HPDE6-E6E7 (cell line): ENCODE measurements at regions not wholly inside any gene's neighbourhood (a gene's known extent, or its start where the extent isn't known, plus 50 kb on each side); places are given as distances from the start of the nearest gene placed in this dataset.

ENCODE experiments used
- DNase-seq: peaks from one replicate; pipeline ENCODE4 v3.0.0; 2011; ENCODE audit warnings: missing footprints; ENCODE audit errors: extremely low spot score

DNA sequence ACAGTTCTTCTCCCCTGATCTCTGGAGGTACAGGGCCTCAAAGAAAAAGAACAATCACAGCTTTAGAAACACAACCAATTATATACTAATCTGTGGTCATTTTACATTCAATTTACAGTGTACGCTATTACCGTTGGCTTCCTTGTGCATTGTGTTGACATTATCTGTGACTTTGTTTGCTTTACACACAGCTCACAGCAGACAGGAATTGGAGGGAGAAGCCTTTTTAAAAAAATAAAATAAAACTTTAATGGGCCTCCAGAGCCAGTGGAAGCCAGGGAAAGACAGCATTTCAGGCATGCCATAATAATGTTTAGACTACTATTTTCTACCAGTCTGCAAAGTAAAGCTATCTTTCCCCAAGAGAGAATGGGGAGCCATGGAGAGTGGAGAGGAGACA, 179.0 kb upstream of the ADO start:
- no peak for DNase-seq

DNA sequence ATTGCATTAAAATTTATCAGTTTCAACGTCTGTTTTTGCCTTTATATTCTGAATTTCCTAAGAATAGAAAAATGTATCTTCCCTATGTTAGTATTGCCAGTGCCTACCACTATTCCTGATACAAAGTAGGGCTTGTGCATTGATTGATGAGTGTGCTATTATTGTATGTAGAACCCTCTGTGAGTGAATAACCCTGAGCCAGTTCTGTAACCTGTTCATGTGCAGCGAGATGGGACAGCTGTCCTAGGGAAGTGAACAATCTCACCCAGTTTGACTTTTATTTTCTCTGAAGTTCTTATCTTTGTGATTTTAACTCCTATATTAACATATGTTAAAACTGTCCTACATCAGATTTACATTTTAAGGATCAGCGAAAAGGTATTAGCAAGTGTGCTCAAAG, 178.4 kb upstream of the ADO start:
- DNase-seq: no peak

DNA sequence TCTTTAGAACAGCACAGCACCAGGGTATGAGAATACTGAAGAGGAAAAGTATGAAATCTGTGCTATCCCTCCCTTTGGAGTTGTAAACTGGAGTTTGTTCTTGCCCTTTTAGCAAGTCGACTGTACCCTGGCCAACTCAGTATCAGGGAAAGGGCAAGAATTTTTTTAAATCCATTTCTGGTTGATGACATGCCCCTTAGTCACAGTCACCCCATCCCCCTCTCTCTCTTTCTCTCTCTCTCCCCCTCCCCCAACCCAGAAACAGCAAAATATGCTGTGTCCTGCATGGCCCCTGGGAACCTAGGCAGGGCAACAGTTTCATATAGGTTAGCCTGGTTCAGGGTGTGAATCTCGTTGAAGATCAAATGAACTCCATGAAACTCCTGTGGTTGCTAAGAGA, 177.7 kb upstream of the ADO start:
- DNase-seq: no peak

DNA sequence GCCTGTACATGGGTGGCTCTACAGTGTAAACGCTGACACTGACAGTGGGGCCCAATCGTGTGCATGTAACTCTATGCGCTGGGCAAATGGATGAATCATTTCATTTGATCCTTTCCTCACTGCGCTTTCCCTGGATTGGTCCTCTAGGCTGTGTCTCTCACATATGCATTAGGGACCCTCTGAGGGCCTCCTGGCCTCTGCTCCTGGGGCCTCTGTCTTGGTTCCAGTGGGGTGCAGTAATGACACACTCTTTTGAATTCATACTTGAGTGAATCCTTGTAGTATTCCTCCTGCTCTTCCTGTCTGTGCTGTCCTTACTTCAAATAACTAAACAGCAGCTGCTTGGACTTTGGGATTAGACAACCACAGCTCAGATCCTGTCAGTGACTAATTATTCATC, 176.5 kb upstream of the ADO start:
- DNase-seq: no peak

DNA sequence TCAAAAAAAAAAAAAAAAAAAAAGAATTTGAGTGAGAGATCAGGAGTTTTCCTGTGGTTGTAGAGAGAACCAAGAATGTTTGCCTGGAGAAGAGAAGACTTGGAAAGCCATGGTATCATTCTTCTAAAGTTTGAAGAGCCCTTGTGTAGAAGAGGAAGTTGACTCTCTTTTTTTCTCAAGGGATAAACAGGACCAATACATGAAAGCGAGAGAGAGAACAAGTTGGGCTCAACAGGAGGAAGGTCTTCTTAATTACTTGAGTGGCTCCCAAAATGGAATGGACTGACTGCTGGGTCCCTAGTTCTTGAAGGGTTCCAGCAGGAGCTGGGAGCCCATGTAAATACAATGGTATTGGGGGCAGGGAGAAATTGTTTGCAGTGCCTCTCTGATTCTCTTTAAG, 173.3 kb upstream of the ADO start:
- no peak for DNase-seq

DNA sequence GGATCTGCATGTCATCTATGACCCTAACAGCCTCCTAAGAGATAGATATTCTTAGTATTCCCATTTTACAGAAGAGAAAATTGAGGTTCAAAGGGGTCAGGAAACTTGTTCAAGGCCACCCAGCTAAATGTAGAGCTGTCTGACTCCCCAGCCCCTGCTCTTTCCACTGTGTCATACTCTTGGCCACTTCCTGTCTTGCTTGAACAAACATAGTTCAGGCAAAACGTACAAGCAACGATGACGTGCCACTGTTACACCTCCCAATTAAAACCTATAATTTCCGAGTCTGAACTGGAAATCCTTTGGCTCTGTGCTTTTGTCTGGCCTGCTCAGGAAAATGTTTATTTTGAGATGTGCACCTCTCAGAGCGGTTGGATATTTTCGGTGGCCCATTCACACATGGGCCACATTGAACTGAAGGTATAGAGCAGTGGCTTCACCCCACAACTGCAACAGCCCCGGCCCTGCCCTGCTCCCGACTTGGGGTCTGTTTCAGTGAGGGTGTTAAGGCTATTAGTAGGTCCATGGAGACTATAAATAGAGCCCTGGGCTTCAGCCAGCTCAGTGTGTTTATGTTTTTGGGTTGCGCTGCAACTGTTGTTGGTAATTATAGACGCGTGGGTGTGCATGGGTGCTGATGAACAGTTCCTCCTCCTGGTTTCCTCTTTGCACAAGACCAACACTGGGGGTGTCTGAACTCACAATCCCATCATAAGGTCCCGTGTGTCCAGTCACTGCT, 172.3 kb upstream of the ADO start:
- no peak for DNase-seq

DNA sequence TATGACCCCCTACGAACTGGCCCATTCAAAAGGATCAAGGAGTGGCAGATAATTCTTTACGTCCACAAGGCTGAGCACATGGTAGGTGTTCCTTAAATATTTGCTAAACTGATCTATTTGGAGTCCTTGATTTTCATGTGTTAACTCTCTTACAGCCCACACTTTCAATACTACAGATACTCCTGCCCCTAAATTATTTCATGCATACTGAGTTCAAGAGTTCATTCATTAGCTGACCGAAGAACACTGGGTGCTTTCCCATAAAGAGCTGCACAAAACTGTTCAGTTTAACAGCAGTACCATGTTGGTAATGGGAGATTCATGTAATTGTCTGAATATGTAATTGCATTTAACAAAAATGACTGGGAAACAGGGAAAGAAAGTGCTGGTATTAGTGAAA, 170.5 kb upstream of the ADO start:
- DNase-seq: no peak

DNA sequence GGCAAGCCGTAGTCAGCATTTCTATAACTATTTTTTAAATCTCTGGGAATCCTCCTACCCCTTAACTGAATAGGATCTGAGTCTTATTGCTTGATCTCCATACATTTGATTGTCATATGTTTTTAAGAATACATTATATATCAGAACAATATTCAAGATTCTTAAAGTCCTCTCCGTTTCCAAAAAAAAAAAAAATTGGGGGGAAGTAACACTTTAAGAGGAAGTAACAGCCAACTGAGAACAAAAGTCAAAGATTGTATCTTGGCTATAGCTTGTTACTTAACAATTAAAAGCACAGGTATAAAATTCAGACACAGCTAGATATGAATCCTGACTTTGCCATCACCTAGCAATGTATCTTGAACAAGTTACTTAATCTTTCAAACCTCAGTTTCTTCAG, 169.9 kb upstream of the ADO start:
- no peak for DNase-seq

DNA sequence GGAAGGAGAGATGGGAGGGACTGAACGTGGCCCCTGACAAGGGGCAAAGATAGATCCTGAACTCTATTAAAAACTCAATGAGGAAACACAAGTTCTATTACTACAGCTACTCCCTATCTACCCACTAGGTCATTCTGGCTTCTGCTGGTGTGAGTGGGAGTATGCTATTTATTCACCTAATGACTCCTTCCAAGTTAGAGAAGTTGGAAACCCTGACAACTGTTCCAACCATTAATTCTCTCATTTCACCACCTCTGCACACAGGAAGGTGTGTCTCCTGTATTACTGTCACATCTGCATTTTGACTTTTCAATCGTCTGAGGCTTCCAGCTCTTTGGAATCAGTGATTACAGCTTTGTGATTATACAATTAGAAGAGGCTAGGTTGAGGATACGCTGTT, 169.4 kb upstream of the ADO start:
- no peak for DNase-seq

DNA sequence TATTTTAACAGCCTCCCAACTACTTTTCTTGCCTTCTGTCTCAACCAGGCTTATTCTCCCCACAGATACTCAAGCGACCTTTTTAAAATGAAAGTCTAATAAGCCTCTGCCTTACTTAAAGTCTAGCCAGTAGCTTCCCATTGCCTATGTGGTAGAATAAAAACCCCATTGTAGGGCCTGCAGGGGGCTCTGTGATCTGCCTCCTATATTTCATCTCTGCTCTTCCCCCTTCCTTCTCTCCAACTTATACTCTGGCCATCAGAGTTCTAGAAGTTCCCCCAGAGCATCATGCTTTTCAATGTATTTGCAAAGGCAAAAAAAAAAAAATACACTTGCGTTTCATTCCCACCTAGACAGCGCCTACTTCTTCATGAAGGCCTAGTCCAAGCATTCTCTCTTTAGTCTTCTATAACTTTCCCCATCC, 167.7 kb upstream of the ADO start:
- no peak for DNase-seq

DNA sequence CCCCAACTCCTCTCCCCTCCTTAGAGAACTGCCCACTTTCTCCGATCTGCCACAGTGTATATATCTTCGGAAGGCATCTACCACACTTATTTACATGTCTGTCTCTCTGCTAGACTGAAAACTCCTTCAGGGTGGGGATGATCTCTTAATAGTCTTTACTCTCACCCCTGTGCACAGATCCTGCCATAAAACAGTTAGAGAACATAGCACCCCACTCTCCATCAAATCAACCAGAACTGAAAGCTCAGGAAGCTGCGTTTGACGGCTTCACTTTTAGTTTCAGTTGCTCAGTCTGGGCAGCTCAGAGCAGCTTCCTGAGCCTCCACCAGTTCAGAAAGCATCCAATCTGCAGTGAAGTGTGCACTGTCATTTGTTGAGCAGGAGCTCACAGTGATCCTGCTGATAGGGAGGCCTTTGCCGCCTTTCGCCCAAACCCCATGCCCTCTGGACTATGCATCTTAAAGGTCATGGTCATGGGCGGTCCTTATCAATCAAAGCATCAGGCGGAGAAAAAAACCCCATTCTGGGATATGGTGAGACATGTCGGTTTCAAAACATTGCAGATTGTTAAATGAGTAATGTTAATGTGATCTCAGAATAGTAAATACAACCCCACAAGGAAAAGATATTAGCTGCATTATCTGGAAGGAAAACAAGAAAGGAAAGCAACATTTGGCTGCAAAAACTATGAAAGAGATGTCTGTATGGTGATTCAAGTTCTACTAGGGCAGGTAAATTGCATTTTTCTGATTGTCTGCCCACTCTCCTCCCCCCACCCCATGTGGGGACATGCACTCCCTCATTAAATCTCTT, 167.1 kb upstream of the ADO start:
- peak; percentile 43 for DNase-seq

DNA sequence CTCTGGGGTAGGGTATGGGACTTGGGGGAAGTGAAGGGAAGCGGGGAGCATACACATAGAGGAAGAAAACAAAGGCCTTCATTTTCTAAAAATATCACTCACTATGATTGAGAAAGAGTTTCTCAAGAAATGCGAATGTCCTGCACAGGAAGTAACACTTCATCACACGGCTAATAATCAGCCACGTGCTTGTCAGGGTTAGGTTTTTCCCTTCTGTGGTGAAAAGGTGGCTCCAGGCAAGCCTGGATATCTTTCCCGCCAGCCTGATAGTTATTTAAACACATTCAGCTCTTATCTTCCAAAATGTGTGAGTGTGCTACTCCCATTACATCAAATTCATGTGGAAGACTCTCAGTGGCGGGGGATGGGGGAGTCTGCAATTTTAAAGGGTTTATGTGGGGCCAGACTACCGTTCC, 166.4 kb upstream of the ADO start:
- DNase-seq: peak; percentile 13

DNA sequence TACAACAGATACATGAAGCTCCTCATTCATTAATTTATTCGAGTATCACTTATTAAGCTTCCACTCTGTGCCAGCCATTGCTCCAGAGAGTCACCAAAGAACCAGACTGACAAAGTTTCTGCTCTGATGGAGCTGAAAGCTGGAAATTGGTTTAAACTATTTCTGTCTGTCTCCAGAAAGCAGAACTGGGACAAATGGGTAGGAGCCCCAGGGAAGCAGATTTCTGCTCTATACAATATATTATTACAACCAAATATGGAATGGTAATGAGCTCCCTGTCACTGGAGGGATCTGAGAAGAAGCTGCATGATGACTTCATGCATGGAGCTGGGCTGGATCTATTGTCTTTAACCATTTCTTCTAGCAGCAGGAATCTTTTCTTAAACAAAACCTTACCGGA, 165.4 kb upstream of the ADO start:
- no peak for DNase-seq

DNA sequence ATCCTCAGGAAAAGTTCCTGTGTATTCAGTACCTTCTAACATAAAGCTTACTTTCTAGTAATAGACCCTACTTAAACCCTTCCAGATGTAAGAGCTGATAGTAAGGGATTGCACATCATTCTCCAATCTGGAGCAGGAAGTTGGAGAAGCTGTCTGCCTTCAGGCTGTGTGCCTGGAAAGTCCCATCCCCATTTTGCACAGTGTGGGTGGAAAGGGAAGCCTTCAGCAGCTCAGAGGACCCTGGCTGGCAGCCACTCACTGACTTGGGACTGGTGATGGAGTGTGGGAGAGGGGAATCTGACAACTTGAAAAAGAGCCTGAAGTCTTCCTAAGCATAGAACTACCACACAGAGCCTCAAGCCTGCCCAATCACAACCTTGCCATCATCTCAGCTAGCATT, 164.1 kb upstream of the ADO start:
- no peak for DNase-seq

DNA sequence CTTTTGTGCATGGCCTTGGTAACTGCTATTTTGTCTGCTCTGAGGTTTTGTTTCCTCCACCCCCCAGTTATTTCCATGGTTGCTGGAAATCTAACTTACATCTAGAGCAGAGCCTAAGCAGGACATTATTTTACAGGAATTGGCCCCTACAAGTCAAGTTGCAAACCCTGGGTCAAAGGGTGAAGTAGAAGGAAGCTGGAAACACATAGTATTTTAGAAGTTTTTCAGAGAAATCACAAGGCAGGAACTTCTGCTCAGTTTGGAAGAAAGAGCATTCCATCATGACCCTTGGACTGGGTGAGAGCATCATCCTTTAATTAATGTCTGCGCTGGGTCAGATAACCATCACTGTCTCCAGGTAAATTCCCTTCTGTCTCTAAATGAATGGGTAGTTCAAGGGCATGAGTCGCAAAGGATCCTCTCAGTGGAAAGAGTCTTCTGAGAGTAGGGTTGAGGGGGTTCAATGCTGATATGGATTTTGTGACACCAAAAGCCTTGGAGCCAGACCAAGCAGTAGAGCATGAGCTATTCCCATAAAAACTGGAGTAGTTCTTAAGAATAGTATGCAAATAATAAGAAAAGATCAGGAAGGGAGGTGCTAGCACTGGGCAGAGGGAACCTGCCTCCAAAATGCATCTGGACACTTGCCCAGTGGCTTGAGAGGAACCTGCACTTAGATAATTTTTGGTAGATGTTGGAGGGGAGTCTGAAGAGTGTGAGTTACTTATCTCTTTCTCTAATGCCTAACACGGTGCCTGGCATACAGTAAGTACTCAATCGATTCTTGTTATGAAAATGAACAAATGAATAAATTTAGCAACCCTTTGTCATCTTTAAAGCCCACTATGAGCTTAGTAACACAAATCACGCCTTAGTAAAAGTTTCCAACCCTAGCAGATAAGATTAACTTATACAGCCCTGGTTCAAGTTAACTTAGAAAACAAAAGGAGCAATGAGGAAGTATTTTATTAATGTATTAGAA, 160.6 kb upstream of the ADO start:
- DNase-seq: no peak

DNA sequence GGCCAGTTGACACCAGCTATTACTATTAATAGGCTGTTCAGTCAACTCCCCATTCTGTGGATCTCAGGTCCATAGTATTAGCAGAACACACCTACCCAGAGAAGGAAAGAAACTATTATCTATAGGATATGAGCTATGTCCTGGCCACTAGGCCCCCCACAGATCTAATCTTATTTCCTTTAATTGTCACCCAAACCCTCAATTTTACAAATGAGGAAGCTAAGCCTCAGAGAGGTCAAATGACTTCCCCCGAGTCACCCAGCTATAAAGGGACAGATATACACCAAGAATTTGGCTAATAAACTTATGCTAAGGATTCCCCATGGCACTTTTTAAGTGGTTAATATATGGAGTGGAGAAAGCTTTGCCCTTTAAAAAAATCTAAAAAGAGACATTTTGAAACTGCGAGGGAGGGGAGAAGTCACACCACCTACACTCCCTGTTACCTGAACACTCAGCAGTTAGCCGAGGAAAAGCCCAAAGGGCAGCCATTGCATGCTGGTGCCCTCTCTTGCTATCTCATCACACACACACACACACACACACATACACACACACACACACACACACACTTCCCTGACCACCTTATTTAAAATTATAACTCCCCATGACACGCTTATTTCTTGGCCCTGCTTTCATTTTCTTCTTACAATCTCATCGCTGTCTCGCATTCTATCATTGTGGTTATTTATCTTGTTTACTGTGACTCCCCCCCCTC, 157.0 kb upstream of the ADO start:
- no peak for DNase-seq

DNA sequence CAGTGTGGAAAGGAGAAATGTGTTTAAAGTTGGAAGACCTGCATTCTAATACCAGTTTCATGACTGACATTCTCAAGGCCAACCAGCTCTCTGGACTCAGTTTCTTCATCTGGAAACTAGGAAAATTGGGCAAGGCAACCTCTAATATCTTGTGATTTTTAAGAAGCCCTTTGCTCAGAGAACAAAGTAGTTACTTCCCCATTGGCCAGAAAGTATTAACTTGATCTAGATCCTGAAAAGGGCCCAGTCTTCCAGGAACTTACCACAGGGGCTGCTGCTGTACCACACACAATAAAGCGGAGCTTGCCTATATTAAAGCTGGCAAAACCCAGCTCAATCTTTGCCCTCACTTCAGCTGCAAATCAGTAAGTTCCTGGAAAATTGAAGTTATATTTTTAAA, 155.6 kb upstream of the ADO start:
- no peak for DNase-seq

DNA sequence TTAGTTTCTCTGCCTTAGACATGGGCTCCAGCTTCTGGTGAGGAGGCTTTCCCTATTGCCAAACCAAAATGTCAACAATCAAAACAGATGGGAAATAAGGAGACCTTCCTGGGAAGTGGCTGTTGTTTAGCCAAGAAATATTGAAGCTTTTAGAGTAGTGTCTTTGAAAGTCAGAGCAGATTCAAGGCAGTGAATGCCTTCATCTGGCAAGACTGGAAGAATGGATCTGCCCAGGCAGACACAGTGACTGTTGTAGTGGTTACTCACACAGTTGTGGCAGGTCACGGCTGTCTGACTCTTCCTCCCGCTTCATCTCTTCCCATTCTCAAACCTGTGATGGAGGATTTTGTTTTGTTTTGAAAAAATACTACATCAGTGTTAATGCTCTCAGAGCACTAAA, 154.1 kb upstream of the ADO start:
- DNase-seq: no peak

DNA sequence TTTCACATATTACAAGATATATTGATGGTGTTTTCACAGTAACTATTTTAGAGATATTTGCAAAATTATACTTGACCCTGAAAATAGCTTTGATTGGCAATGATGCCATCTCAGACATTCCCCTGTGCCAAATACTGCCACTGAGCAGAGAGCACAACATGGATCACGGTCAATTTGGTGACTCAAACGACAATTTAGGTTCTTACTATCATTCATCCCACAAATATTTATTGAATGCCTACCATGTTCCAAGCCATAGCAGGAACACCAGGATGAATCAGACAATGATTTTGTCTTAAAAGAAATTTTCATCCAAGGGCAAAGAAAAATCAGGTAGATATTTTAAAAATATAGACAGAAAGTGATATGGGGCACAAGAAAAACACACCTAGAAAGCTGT, 153.2 kb upstream of the ADO start:
- DNase-seq: no peak

DNA sequence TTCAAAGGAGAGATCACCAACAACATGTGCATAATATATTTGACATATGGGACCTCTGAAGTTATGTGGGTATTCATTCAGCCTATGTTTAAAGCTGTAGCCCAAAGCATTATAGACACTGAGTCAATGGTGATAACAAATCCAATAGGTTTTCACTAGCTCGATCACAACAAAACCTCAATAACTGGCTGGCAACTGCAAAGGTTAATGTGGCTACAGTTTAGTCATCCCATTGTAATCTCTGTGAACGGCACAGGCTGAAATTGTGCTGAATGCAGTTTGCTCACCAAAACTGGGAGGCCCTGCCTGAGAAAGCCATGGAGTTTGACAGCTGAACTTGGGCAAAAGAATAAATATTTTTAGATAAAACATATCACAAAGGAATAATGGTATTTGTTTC, 152.4 kb upstream of the ADO start:
- DNase-seq: no peak

DNA sequence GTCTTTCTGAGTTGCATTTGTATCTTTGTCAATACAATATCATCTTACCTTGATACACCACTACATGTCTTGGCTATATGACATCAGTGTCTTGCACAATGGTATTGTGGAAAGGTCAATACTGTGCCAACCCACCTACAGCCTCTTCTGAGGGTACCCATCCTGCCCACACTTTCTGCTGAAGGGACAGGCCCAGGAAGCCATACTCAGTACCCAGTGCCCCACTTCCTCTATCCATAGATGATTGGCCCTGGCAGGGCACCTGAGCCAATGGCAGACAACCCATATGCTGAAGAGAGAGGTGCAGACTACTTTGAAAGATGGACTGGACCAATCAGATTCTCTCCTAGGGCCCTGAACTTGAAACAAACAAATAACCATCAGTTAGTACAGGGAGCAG, 152.0 kb upstream of the ADO start:
- no peak for DNase-seq

DNA sequence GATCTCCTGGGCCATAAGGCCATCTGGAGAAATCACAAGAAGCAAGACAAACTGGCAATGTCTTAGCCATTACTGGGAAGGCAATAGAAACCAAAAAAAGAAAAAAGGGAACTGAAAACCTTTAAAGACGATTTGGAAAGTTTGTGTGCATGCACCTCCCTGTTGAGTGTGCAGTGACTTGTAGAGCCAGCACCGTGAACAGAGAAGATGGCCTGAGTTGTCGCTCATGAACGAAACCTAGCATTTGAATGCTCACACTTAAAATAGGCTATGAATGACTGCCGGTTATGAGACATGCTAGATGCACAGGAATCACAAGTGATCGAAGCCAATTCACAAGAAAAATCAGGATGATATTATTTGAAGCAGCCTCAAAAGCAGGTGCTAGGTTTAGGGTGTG, 151.3 kb upstream of the ADO start:
- no peak for DNase-seq
